Gastrocnemius medialis (tissue), 4 donors: ENCODE measurements at regions not wholly inside any gene's neighbourhood (a gene's known extent, or its start where the extent isn't known, plus 50 kb on each side); places are given as distances from the start of the nearest gene placed in this dataset.

Experiments used
- ATAC-seq, 2 donors: fragments of 150-250 bp; one replicate each; pipeline ENCODE4 v1.9.1; 2016
- DNase-seq, 2 donors: peaks; one replicate each; pipeline ENCODE4 v3.0.0-alpha.2; 2019
- H3K27ac ChIP-seq, 4 donors: fragments of 200-600 bp; sonication (generic); 1 replicate in 1 of 4; 2 replicates in 3 of 4; pipeline ENCODE4 v1.5.1; 2016 to 2018; ENCODE audit warnings: mild to moderate bottlenecking in 2 of 4, moderate library complexity in 1 of 4
- H3K27me3 ChIP-seq, 3 donors: fragments of 200-600 bp; sonication (generic) in 2 of 3; 1 replicate in 1 of 3; 2 replicates in 2 of 3; pipeline versions ENCODE4 v1.5.1 to v1.6.0; 2016 to 2019; ENCODE audit warnings: mild to moderate bottlenecking in 1 of 3, moderate library complexity in 1 of 3
- H3K36me3 ChIP-seq, 2 donors: fragments of 200-600 bp; sonication (generic) in 1 of 2; one replicate each; pipeline ENCODE4 v1.5.1; 2017 to 2018
- H3K4me1 ChIP-seq, 2 donors: fragments of 200-600 bp; sonication (generic) in 1 of 2; one replicate each; pipeline ENCODE4 v1.5.1; 2016 to 2017; ENCODE audit warnings: mild to moderate bottlenecking in 2 of 2
- H3K4me3 ChIP-seq, 4 donors: fragments of 200-600 bp; sonication (generic) in 3 of 4; 1 replicate in 1 of 4; 2 replicates in 3 of 4; pipeline ENCODE4 v1.5.1; 2016 to 2019; ENCODE audit warnings: mild to moderate bottlenecking in 2 of 4
- H3K9me3 ChIP-seq, 3 donors: fragments of 200-600 bp; sonication (generic) in 2 of 3; 1 replicate in 1 of 3; 2 replicates in 2 of 3; pipeline ENCODE4 v1.5.1; 2016 to 2019
- CTCF ChIP-seq, 5 experiments: fragments of 450-650 bp in 3 of 5; fragments of 200-600 bp in 2 of 5; sonication (generic) in 2 of 5; IDR thresholded peaks in 4 of 5; conservative IDR thresholded peaks in 1 of 5; 1 replicate in 4 of 5; 2 replicates in 1 of 5; pipeline ENCODE4 v1.5.1; 2016 to 2019; ENCODE audit warnings: antibody characterized with exemption in 5 of 5, mild to moderate bottlenecking in 3 of 5, moderate library complexity in 3 of 5
- POLR2A ChIP-seq, 2 donors: fragments of 450-650 bp; IDR thresholded peaks; one replicate each; pipeline ENCODE4 v1.6.1; 2017; ENCODE audit warnings: antibody characterized with exemption in 2 of 2, mild to moderate bottlenecking in 2 of 2, moderate library complexity in 2 of 2
- in situ Hi-C, 4 donors: fragments of 200-750 bp; cut with MboI; loops; one replicate each; pipeline versions ENCODE4 v1.15.0 to v1.8.0; 2017; ENCODE audit warnings: low sequenced_read_pairs in 4 of 4
- intact Hi-C: fragments of 100-400 bp; cut with DNase I; formaldehyde crosslinking; loops from one replicate; pipeline ENCODE4 v1.15.1; 2023; ENCODE audit warnings: low total_unique reads

DNA sequence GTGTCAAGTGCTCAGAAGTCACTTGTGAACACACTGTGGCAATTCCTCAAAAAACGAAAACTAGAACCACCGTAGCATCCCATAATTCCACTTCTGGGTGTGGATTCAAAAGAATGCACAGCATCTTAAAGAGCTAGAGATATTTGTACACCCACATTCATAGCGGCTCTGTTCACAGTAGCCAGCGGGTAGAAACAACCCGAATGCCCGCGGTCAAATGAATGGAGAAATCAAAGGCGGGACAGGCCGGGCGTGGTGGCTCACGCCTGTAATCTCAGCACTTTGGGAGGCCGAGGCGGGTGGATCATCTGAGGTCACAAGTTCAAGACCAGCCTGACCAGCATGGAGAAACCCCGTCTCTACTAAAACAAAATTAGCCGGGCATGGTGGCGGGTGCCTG is 337.5 kb downstream of the SEC14L1 start:
- peaks cover 0 to 15% of the 10 kb centered on the region in 2 donors for H3K36me3 ChIP-seq
- H3K9me3 ChIP-seq = no peaks in the 10 kb centered on the region
- no peak for TF ChIP-seq CTCF (IDR thresholded peaks at IDR 0.05 in 4 of 5, conservative IDR thresholded peaks at IDR 0.05 in 1 of 5)
- no peak for TF ChIP-seq POLR2A (IDR thresholded peaks at IDR 0.05)
- H3K27me3 ChIP-seq = no peaks in the 10 kb centered on the region
- intact Hi-C loops (no loop called here), in situ Hi-C loops (no loop called here)
- no peak for ATAC-seq
- no peak overlapping the region for H3K4me3 ChIP-seq
- peak overlapping the region; percentile 78 to 90 (median 85) for H3K27ac ChIP-seq
- peaks cover 43 to 57% of the 10 kb centered on the region in 2 donors for H3K4me1 ChIP-seq
- DNase-seq = no peak

DNA sequence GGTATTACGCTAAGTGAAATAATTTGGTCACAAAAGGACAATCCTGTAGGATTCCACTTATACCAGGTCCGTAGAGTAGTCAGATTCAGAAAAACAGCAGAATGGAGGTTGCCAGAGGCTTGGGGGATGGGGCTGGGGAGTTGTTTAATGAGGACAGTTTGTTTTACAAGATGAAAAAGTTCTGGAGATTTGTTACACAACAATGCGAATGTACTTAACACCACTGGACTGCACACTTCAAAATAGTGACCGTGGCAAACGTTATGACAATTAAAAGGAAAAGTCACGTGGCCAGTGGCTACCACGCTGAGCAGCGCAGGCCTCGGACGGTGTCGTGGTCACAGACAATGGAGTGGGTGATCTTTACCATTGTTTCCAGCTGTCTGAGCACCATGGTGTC is 338.1 kb downstream of the SEC14L1 start:
- no peak for TF ChIP-seq POLR2A (IDR thresholded peaks at IDR 0.05)
- TF ChIP-seq CTCF (IDR thresholded peaks at IDR 0.05 in 4 of 5, conservative IDR thresholded peaks at IDR 0.05 in 1 of 5) = no peak
- H3K4me3 ChIP-seq = no peak overlapping the region
- ATAC-seq (no peak), DNase-seq (no peak)
- in situ Hi-C loops = no loop called here
- no peaks in the 10 kb centered on the region for H3K27me3 ChIP-seq
- H3K9me3 ChIP-seq = no peaks in the 10 kb centered on the region
- H3K27ac ChIP-seq = no peak overlapping the region
- peaks cover 0 to 21% of the 10 kb centered on the region in 2 donors for H3K36me3 ChIP-seq
- peaks cover 39 to 52% of the 10 kb centered on the region in 2 donors for H3K4me1 ChIP-seq
- intact Hi-C loops = no loop called here

DNA sequence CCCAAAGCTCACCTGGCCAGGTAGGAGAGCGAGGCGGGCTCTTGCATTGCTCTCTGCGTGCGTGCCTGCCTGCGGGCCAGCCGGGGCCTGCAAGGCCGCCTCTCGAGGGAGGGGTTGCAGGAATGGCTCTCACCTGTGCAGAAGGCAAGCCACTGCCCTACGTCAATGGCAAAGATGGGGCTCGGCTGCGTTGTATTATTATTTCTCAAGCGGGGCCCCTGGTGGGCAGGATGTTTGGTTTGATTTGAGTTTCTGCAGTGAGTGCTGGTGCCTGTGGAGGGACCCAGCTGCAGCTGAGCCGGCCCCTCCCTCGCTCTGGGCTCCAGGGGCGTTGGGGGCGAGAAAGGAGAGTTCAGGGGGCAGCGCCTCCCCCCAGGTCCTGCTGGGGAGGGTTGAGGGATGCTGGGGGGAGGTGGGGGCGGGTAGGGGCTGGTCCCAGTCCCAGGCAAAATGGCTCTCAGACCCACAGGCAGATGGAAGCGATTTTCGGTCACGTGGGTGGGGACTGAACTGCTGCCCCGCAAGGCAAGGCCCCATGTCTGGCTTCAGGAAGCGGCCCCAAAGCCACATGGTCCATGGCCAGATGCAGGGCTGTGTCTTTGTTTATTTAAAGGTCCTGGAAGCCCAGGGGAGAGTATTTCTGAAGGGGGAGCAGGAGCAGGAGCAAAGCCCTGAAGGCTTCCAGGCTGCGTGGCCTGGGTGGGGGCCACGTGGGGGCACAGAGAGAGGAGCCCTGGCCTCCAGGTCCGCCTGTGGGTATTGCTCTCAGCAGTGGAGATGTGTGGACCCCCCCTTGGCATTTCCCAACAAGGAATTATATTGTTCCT is 338.8 kb downstream of the SEC14L1 start:
- no peaks in the 10 kb centered on the region for H3K9me3 ChIP-seq
- H3K27me3 ChIP-seq = no peaks in the 10 kb centered on the region
- peaks cover 0 to 22% of the 10 kb centered on the region in 2 donors for H3K36me3 ChIP-seq
- ATAC-seq = no peak
- no peak for DNase-seq
- intact Hi-C loops (no loop called here), in situ Hi-C loops (no loop called here)
- TF ChIP-seq POLR2A (IDR thresholded peaks at IDR 0.05) = no peak
- no peak for TF ChIP-seq CTCF (IDR thresholded peaks at IDR 0.05 in 4 of 5, conservative IDR thresholded peaks at IDR 0.05 in 1 of 5)
- no peak overlapping the region for H3K27ac ChIP-seq
- no peak overlapping the region for H3K4me3 ChIP-seq
- H3K4me1 ChIP-seq = peaks cover 33 to 45% of the 10 kb centered on the region in 2 donors

GRCh38 chr17:77480199-77480508 is 339.4 kb downstream of the SEC14L1 start:
- no peaks in the 10 kb centered on the region for H3K9me3 ChIP-seq
- H3K27ac ChIP-seq = no peak overlapping the region
- peaks cover 33 to 42% of the 10 kb centered on the region in 2 donors for H3K4me1 ChIP-seq
- H3K4me3 ChIP-seq = no peak overlapping the region
- intact Hi-C loops = no loop called here
- DNase-seq = no peak
- H3K27me3 ChIP-seq = no peaks in the 10 kb centered on the region
- in situ Hi-C loops = no loop called here
- no peak for ATAC-seq
- H3K36me3 ChIP-seq = peaks cover 0 to 22% of the 10 kb centered on the region in 2 donors
- TF ChIP-seq POLR2A (IDR thresholded peaks at IDR 0.05) (no peak), CTCF (IDR thresholded peaks at IDR 0.05 in 4 of 5, conservative IDR thresholded peaks at IDR 0.05 in 1 of 5) (no peak)
